Ascending aorta (tissue), 2 donors: ENCODE measurements at regions not wholly inside any gene's neighbourhood (a gene's known extent, or its start where the extent isn't known, plus 50 kb on each side); places are given as distances from the start of the nearest gene placed in this dataset.
"Not testable (repeated sequence)": the region's sequence is repeated elsewhere in the genome, so short reads cannot be mapped to it uniquely, and the experiment has no call there.

Experiments used
- DNase-seq, 2 donors: peaks; one replicate each; pipeline ENCODE4 v3.0.0-alpha.2; 2019; ENCODE audit warnings: low spot score in 2 of 2
- H3K27ac ChIP-seq, 2 donors: fragments of 200-600 bp; sonication (generic); one replicate each; pipeline ENCODE4 v1.5.1; 2016 to 2017; ENCODE audit warnings: mild to moderate bottlenecking in 1 of 2
- H3K27me3 ChIP-seq: fragments of 200-600 bp; sonication (generic); one replicate; pipeline ENCODE4 v1.5.1; 2017
- H3K36me3 ChIP-seq, 2 donors: fragments of 200-600 bp; sonication (generic); one replicate each; pipeline ENCODE4 v1.5.1; 2016
- H3K4me1 ChIP-seq, 2 donors: fragments of 200-600 bp; sonication (generic); one replicate each; pipeline ENCODE4 v1.5.1; 2016 to 2017; ENCODE audit warnings: mild to moderate bottlenecking in 1 of 2
- H3K4me3 ChIP-seq, 2 donors: fragments of 200-600 bp; sonication (generic); one replicate each; pipeline ENCODE4 v1.5.1; 2016 to 2017; ENCODE audit warnings: mild to moderate bottlenecking in 1 of 2
- H3K9me3 ChIP-seq, 2 donors: fragments of 200-600 bp; sonication (generic); one replicate each; pipeline ENCODE4 v1.5.1; 2016
- intact Hi-C: fragments of 100-400 bp; cut with DNase I; formaldehyde crosslinking; loops from one replicate; pipeline ENCODE4 v1.15.1; 2023
- TF ChIP-seq, protein P1 (sequence below), 3 experiments: fragments of 200-600 bp in 2 of 3; fragments of 450-650 bp in 1 of 3; sonication (generic) in 2 of 3; IDR thresholded peaks; one replicate each; pipeline ENCODE4 v1.5.1; 2016 to 2019; ENCODE audit warnings: antibody characterized with exemption in 3 of 3, mild to moderate bottlenecking in 1 of 3, moderate library complexity in 1 of 3

DNA sequence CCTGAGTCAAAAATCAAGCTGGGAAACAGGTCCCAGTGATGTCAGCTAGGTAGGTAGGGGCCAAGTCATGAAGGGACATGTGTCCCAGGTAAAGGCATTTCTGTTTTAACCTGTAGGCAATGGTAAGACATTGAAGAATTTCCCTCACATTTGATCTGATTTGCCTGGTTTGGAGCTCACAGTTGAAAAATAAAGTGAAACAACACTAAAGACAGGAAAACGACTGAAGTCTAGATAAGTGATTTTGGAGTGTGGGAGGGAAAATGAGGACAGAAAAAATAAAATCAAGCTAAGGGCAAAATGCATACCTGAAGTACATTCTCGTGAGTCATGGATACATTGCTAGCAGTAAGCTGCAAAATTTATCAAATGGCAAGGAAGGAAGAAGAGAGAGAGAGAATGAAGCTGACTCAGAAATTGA is 169.9 kb downstream of the SKIDA1 start:
- no peaks in the 10 kb centered on the region for H3K27me3 ChIP-seq
- no peak overlapping the region for H3K27ac ChIP-seq
- no peak overlapping the region for H3K4me3 ChIP-seq
- TF ChIP-seq, protein P1, sequence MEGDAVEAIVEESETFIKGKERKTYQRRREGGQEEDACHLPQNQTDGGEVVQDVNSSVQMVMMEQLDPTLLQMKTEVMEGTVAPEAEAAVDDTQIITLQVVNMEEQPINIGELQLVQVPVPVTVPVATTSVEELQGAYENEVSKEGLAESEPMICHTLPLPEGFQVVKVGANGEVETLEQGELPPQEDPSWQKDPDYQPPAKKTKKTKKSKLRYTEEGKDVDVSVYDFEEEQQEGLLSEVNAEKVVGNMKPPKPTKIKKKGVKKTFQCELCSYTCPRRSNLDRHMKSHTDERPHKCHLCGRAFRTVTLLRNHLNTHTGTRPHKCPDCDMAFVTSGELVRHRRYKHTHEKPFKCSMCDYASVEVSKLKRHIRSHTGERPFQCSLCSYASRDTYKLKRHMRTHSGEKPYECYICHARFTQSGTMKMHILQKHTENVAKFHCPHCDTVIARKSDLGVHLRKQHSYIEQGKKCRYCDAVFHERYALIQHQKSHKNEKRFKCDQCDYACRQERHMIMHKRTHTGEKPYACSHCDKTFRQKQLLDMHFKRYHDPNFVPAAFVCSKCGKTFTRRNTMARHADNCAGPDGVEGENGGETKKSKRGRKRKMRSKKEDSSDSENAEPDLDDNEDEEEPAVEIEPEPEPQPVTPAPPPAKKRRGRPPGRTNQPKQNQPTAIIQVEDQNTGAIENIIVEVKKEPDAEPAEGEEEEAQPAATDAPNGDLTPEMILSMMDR (IDR thresholded peaks at IDR 0.05) = no peak
- no peaks in the 10 kb centered on the region for H3K4me1 ChIP-seq
- H3K36me3 ChIP-seq = no peaks in the 10 kb centered on the region
- DNase-seq = no peak
- intact Hi-C loops = no loop called here
- no peaks in the 10 kb centered on the region for H3K9me3 ChIP-seq

DNA sequence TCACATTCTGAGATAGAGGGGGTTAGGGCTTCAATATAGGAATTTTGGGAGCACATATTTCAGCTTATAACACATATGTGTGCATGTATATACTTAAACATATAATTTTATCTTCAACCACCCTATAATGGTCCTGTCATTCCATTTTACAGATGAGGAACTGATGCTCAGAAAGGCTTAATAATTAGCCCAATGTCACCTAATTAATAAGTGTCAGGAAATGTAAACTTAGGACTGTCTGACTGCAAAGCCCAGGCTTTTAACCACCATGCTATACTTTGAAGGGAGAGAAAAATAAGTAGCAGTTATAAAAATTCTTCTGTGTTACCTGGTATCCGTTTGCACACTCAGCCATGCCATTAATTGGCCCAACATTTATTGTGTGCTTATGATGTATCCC is 172.6 kb downstream of the SKIDA1 start:
- Histone ChIP-seq H3K36me3 (no peaks in the 10 kb centered on the region), H3K27ac (no peak overlapping the region), H3K27me3 (no peaks in the 10 kb centered on the region), H3K9me3 (no peaks in the 10 kb centered on the region), H3K4me1 (no peaks in the 10 kb centered on the region), H3K4me3 (no peak overlapping the region)
- intact Hi-C loops = no loop called here
- TF ChIP-seq, protein P1 (IDR thresholded peaks at IDR 0.05) = no peak
- no peak for DNase-seq

DNA sequence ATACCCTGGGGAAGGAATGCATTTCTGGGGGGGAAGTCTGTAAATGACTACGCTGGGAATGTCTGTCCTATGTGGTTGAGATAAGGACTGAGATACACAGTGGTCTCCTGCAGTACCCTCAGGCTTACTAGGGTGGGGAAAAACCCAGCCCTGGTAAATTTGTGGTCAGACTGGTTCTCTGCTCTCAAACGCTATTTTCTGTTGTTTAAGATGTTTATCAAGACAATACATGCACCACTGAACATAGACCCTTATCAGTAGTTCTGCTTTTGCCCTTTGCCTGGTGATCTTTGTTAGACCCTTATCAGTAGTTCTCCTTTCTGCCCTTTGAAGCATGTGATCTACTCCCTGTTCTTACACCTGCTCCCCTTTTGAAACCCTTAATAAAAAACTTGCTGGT is 173.9 kb downstream of the SKIDA1 start:
- H3K27ac ChIP-seq, intact Hi-C loops, H3K9me3 ChIP-seq, H3K4me1 ChIP-seq, H3K4me3 ChIP-seq, H3K36me3 ChIP-seq, H3K27me3 ChIP-seq, DNase-seq: not testable (repeated sequence)

DNA sequence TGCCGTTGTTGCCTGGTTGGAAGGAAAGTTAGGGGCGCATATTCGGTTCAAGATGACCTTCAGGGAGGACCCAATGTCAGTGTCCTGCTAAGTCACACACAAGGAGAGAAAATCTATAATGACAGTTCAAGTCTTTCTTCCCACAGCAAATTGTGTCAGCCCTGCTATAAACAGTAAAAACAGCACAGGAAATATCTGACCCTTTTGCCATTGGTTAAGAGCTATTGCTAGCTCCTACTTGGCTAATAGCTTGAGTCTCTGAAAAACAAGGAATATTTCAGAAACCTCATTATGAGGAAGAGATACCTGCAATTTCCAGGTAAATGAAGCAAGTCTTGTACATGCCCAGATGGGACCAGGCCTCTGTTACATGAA is 175.6 kb downstream of the SKIDA1 start:
- Histone ChIP-seq H3K4me1 (no peaks in the 10 kb centered on the region), H3K4me3 (no peak overlapping the region), H3K36me3 (no peaks in the 10 kb centered on the region), H3K9me3 (no peaks in the 10 kb centered on the region), H3K27me3 (no peaks in the 10 kb centered on the region), H3K27ac (peak overlapping the region; percentile 9 to 12)
- TF ChIP-seq, protein P1 (IDR thresholded peaks at IDR 0.05) = no peak
- intact Hi-C loops = no loop called here
- DNase-seq = no peak

DNA sequence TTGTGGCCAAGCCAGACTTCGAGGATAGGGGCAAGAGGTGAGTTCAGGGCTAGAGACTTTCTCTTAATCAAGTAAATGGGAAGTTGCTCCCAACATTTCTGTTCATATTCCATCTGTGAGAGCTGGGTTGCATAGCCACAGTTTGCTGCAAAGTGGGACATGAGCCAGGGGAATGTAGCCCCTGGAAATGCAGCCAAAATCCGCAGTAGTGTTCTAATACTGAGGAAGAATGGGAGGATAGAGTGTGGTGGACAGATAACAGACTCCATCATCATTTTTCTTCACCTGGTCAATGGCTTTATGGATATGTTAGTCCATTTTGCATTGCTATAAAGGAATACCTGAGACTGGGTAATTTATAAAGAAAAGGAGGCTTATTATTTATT is 177.7 kb downstream of the SKIDA1 start:
- no peak overlapping the region for H3K4me3 ChIP-seq
- H3K9me3 ChIP-seq = no peaks in the 10 kb centered on the region
- H3K27me3 ChIP-seq = no peaks in the 10 kb centered on the region
- H3K36me3 ChIP-seq = no peaks in the 10 kb centered on the region
- no peaks in the 10 kb centered on the region for H3K4me1 ChIP-seq
- intact Hi-C loops = no loop called here
- no peak for DNase-seq
- TF ChIP-seq, protein P1 (IDR thresholded peaks at IDR 0.05) = no peak
- H3K27ac ChIP-seq = no peak overlapping the region

DNA sequence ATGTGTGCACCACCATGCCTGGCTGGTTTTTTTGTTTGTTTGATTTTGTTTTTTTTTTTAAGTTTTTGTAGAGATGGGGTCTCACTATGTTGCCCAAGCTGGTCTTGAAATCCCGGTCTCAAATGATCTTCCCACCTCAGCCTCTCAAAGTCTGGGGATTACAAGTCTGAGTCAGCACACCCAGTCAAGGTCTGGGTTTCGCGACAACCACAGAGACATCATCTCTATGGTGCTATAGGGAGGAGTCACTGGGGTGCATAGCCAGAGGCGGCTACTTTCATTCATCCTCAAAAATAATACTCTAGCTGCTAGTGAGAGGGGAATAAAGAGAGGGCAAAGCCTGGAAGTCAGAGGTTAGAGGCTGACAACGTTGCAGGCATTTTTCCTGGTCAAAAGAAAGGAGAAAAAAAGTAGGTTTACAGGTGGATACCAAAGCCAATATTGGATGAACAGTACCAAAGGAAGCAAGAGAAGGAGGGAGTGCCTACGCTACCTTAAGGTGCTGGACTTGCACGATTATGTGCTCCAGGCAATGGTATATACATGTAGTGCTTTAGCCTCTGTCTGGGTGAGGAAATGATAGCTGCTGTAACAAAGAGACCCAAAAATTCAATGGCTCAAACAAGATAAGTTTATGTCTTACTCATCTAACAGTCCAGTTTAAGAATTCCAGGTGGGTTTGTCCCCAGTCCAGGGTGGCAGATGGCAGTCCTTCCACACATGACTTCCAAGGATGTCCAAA is 178.3 kb downstream of the SKIDA1 start:
- TF ChIP-seq, protein P1 (IDR thresholded peaks at IDR 0.05) = no peak
- Histone ChIP-seq H3K9me3 (no peaks in the 10 kb centered on the region), H3K27ac (no peak overlapping the region), H3K27me3 (no peaks in the 10 kb centered on the region), H3K4me1 (no peaks in the 10 kb centered on the region), H3K4me3 (no peak overlapping the region), H3K36me3 (no peaks in the 10 kb centered on the region)
- no peak for DNase-seq
- intact Hi-C loops = no loop called here
